SH-SY5Y (cell line): ENCODE measurements at regions not wholly inside any gene's neighbourhood (a gene's known extent, or its start where the extent isn't known, plus 50 kb on each side); places are given as distances from the start of the nearest gene placed in this dataset.

Experiments used
- GATA2 ChIP-seq: IDR thresholded peaks from 2 replicates; pipeline ENCODE4 v1.6.1; 2011; ENCODE audit warnings: mild to moderate bottlenecking, low read depth, low read length
- GATA3 ChIP-seq: IDR thresholded peaks from 2 replicates; pipeline ENCODE4 v1.6.1; 2011; ENCODE audit warnings: low read depth, mild to moderate bottlenecking, low read length, moderate library complexity

DNA sequence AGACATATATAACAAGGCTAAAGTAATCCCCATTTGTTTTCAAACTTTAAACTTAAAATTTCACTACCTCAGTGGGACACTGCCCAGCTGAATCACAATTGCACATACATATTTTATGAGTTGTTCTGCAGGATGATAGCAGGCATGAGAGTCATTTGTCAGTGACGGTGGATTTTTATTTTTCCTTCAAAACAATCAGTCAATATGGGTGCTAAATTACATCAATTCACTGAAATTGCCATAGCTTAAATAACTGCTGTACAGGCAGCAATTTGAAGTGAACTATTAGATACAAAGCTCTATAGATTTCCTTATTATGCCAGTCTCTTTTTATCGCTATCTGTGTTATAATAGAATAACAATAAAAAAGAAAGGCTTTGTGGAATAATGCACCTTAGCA, 784.6 kb upstream of the ANO3 start:
- TF ChIP-seq GATA2 (no peak), GATA3 (no peak)

DNA sequence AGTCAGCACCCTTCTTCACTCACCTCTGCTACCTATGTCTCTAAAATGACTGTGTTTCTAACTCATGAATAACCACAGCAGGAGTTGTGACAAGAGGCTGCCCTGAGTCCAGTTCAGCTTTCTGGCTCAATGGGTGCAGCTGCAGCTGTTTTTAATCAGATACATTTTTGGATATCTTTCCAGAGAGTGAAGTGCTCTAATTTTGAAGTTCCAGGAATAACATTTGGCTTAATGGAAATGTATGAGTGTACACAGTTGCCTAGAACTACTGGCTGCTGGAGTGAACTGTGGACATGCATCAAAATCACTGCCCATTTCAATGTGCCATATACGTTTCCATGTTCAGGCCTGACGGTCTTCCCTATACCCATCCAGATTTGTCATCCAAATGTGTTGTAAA, 769.5 kb upstream of the ANO3 start:
- no peak for TF ChIP-seq GATA2
- TF ChIP-seq GATA3 = no peak

DNA sequence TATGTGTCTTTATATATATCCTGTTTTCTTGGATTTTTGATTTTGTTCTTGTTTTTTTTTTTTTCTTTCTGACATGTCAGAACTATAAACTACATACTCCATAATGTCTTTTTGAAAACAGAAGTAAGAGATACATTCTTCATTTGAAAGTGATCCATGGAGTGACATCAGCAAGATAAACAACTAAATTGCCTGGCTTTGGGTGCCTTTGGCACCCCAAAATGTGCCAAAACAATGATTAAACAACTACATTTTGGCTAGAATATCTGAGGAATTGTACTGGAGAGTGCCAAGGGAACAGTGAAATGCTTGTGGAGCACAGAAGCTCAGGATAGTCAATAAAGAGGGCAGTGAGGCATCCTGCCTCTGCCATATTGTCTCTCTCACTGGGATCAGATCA, 766.1 kb upstream of the ANO3 start:
- no peak for TF ChIP-seq GATA2
- TF ChIP-seq GATA3 = no peak

GRCh38 chr11:25566298-25567200, 765.4 kb upstream of the ANO3 start:
- TF ChIP-seq GATA3 (no peak), GATA2 (no peak)

DNA sequence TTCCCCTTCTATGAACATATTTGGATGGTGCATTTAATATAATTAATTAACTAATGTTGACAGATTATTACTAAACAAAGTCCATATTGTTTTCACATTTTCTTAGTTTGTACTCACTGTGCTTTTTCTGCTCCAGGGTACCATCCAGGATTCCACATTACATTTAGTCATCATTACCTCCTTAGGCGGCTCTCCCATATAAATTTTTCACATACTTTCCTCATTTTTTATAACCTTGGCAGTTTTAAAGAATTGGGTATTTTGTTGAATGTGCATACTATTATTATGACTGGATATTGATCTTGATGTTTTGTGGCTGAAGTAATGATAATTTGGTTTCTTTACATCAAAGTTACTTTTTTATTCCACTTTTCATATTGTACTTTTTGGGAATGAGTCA, 755.6 kb upstream of the ANO3 start:
- TF ChIP-seq GATA2 (no peak), GATA3 (no peak)

DNA sequence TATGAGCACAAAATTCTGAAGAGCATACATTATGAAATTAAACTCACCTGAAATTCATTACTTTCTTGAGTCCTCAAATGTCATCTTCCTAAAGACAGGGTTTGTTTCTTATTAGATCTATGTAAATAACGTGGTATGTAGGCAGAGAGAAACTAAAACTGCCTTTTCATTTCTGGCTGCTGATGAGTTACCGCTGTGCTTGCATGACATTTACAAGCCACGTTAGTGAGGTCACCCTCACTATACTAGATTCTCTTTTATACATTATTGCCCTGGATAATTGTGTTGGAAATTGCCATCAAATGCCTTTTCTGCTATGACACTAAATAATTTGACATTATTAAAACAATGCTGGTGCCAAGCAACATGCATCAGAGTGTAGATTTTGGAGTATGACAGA, 748.3 kb upstream of the ANO3 start:
- TF ChIP-seq GATA2 (no peak), GATA3 (no peak)

GRCh38 chr11:25587496-25587895, 744.4 kb upstream of the ANO3 start:
- TF ChIP-seq GATA2 (no peak), GATA3 (no peak)

DNA sequence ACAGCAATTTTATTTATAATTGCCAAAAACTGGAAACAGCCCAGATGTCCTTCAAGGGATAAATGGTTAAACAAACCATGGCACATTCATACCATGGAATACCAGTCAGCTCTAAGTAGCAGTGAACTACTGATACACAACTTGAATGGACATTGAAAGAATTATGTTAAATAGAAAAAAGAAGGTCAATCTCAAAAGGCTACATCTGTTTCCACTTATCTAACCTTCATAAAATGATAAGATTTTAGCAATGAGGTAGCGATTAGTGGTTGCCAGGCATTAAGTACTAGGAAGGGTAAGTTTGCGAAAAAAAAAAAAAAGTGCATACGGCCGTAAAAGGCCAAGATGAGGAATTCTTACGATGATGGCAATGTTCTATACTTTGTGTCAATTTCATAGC, 738.7 kb upstream of the ANO3 start:
- no peak for TF ChIP-seq GATA3
- TF ChIP-seq GATA2 = no peak

DNA sequence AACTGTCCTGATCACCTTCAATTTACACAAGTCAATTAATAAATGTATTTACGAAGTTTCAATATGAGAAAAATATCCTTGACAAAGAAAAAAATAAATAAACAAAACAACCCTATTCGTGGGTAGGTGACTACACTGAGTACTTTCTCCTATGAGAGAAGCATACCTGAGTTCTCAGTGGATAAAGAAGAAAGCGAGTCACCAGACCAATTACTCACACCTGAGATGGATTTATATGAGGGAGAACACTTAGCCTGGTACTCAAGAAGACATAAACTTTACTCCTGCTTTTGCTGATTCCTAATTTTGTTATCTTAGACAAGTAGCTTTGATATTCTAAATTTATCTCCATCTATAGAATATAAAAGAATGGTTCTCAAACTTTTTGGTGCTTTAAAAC, 735.2 kb upstream of the ANO3 start:
- no peak for TF ChIP-seq GATA2

DNA sequence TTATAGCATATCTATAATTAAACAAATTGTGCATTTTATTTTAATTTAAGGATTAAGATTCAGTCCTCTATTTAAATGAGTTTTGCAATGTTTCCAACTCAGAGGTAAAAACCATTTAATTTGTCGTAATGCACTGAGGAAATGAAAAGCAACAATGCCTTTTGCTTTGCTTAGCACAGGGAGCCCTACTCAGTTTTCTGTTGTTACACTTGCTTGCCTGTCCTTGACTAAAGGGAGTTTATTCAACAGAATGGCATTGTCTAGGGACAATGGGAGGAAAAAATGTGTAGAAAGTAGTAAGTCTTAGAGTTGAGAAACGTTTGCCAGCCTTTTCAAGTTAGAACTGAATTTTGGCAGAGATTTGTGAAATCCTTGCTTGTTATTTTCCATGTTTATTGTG, 734.2 kb upstream of the ANO3 start:
- TF ChIP-seq GATA3 (no peak), GATA2 (no peak)

GRCh38 chr11:25602149-25602548, 729.8 kb upstream of the ANO3 start:
- TF ChIP-seq GATA2 = no peak
- TF ChIP-seq GATA3 = no peak

GRCh38 chr11:25602959-25603358, 729.0 kb upstream of the ANO3 start:
- no peak for TF ChIP-seq GATA3
- no peak for TF ChIP-seq GATA2

DNA sequence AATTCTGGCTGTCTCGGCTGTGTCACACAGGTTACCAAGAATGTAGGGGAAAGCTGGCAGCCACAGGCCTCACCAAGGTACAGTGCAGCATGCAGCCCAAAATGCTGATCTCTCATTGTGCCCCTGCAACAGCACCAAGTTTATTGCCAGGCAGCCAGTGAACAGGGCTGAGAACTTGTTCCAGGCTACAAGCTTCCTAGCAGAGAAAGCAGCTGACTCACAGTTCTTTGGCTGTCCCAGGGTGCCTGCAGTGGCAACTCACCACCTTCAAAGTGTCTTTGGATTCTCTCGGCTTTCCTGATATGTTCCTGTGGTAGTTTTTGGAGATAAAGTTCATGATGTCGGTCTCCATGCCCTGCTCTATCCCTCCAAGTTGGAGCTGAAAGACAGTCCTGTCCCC, 719.1 kb upstream of the ANO3 start:
- TF ChIP-seq GATA3 (no peak), GATA2 (no peak)

DNA sequence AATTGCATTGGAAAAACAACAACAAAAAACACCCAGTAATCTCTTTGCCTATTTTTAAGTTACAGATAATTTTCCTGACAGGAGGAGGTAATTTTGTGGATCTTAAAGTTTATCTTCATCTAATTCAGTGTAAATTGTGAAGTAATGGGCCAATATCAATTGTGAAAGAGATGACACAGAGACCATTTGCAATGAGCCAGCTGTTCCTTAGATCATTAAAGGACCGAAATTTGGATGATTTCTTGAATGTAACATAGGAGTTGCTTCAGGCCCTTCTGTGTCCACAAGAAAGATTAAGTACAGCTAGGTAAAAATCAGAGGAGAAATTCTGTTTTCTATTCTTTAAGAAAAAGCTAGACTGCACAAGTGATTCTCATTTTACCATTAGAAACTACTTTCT, 718.5 kb upstream of the ANO3 start:
- TF ChIP-seq GATA2 (no peak), GATA3 (no peak)

DNA sequence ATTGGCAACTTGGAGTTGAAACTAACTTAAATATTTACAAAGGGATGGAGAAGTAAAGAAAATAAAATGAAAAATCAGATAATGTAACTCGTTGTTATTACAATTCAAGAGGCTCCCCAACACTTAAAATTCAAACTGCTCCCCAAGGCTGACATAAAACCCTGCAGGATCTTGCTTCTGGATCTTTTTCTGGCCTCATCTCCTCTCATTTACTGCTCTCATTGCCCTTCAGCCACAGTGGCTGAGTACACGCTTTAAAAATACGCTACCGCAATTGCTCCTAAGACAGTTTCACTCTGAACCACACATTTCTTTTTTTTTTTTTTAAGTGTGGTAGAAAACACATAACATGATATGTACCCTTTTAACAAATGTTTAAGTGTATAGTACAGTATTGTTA, 718.1 kb upstream of the ANO3 start:
- TF ChIP-seq GATA3 (no peak), GATA2 (no peak)

- TF ChIP-seq GATA2 (no peak), GATA3 (no peak)
These were observed 716.9 kb upstream of the ANO3 start for GRCh38 chr11:25615069-25615468.
